H1 (cell line): ENCODE measurements at regions not wholly inside any gene's neighbourhood (a gene's known extent, or its start where the extent isn't known, plus 50 kb on each side); places are given as distances from the start of the nearest gene placed in this dataset.
"Not testable (repeated sequence)": the region's sequence is repeated elsewhere in the genome, so short reads cannot be mapped to it uniquely, and the experiment has no call there.

Source experiments
- CTCF ChIA-PET: fragments of 300-600 bp; sonication (Branson Sonifier 250); formaldehyde crosslinking; loops from one replicate; lab custom pipeline; 2021; ENCODE audit not compliant: partially characterized antibody; lab: Charles Lee
- POLR2A ChIA-PET: fragments of 300-600 bp; sonication (Branson Sonifier 250); formaldehyde crosslinking; loops from one replicate; lab custom pipeline; 2021; ENCODE audit warnings: inconsistent platforms; ENCODE audit not compliant: partially characterized antibody; lab: Charles Lee
- DNase-seq, 2 experiments: peaks; one replicate each; pipeline versions ENCODE4 v3.0.0 to v3.0.0-alpha.2; 2010 to 2022; ENCODE audit warnings: low spot score in 2 of 2, low read depth in 1 of 2, mixed read lengths in 1 of 2
- FAIRE-seq: peaks from 2 replicates; lab custom pipeline; 2011; peaks lifted over from hg19 to GRCh38; lab: Jason Lieb, UNC
- H2AFZ ChIP-seq: 2 replicates; pipeline ENCODE4 v1.8.1; 2012; ENCODE audit warnings: low read length, inconsistent platforms
- H2AK5ac ChIP-seq: 2 replicates; pipeline ENCODE4 v1.6.1; 2013; ENCODE audit warnings: low read depth, low read length
- H2BK120ac ChIP-seq: replicated peaks from 2 replicates; pipeline ENCODE3; 2013; ENCODE audit warnings: low read depth, low read length, inconsistent platforms
- H2BK12ac ChIP-seq: 2 replicates; pipeline ENCODE4 v1.6.1; 2013; ENCODE audit warnings: low read depth, low read length
- H2BK15ac ChIP-seq: 2 replicates; pipeline ENCODE4 v1.6.1; 2013; ENCODE audit warnings: low read length
- H2BK20ac ChIP-seq: 2 replicates; pipeline ENCODE4 v1.6.1; 2013; ENCODE audit warnings: low read length
- H2BK5ac ChIP-seq: 2 replicates; pipeline ENCODE4 v1.6.1; 2013; ENCODE audit warnings: low read depth, low read length
- H3K14ac ChIP-seq: 2 replicates; pipeline ENCODE4 v1.6.1; 2013; ENCODE audit warnings: inconsistent platforms; ENCODE audit not compliant: insufficient read length
- H3K18ac ChIP-seq: 2 replicates; pipeline ENCODE4 v1.6.1; 2013; ENCODE audit warnings: low read length; ENCODE audit errors: extremely low read depth
- H3K23ac ChIP-seq: 2 replicates; pipeline ENCODE4 v1.6.1; 2013; ENCODE audit warnings: inconsistent platforms; ENCODE audit not compliant: insufficient read length
- H3K23me2 ChIP-seq: 2 replicates; pipeline ENCODE4 v1.6.1; 2013; ENCODE audit warnings: low read depth, low read length
- H3K27ac ChIP-seq: 2 replicates; pipeline ENCODE4 v1.6.1; 2011; ENCODE audit warnings: low read depth, low read length, inconsistent platforms
- H3K27me3 ChIP-seq, 4 experiments: replicated peaks in 1 of 4; 1 replicate in 1 of 4; 2 replicates in 3 of 4; pipeline versions ENCODE4 v1.6.1 to v1.8.1; 2011 to 2013; ENCODE audit warnings: low read length in 3 of 4, mild to moderate bottlenecking in 3 of 4, inconsistent platforms in 2 of 4, mixed read lengths in 2 of 4, moderate library complexity in 1 of 4; ENCODE audit not compliant: control insufficient read depth in 3 of 4, insufficient read depth in 3 of 4; ENCODE audit errors: extremely low read depth in 1 of 4
- H3K36me3 ChIP-seq, 4 experiments: 2 replicates each; pipeline versions ENCODE4 v1.6.1 to v1.8.1; 2011 to 2013; ENCODE audit warnings: mild to moderate bottlenecking in 4 of 4, low read length in 3 of 4, moderate library complexity in 2 of 4, control low read depth in 1 of 4, inconsistent platforms in 1 of 4; ENCODE audit not compliant: insufficient read depth in 4 of 4, control insufficient read depth in 2 of 4
- H3K4ac ChIP-seq: replicated peaks from 2 replicates; pipeline ENCODE3; 2013; ENCODE audit warnings: low read length, low read depth, mixed read lengths, inconsistent platforms; ENCODE audit not compliant: insufficient read length
- H3K4me1 ChIP-seq, 4 experiments: replicated peaks in 1 of 4; 1 replicate in 1 of 4; 2 replicates in 3 of 4; pipeline versions ENCODE4 v1.6.1 to v1.8.1; 2011 to 2013; ENCODE audit warnings: low read length in 3 of 4, inconsistent platforms in 2 of 4, mixed read lengths in 1 of 4; ENCODE audit not compliant: insufficient read depth in 4 of 4, control insufficient read depth in 3 of 4
- H3K4me2 ChIP-seq, 2 experiments: 2 replicates each; pipeline versions ENCODE4 v1.6.1 to v1.8.1; 2011 to 2013; ENCODE audit warnings: low read depth in 2 of 2, low read length in 2 of 2, control low read depth in 1 of 2, inconsistent platforms in 1 of 2, mild to moderate bottlenecking in 1 of 2; ENCODE audit not compliant: insufficient read depth in 1 of 2
- H3K4me3 ChIP-seq, 4 experiments: fragments of 200-600, 300-600 bp in 1 of 4; sonication (generic), shearing (Covaris generic), sonication (Bioruptor Twin) in 1 of 4; 2 replicates each; pipeline versions ENCODE4 v1.5.1 to v1.8.1; 2011 to 2016; ENCODE audit warnings: low read length in 4 of 4, low read depth in 3 of 4, control low read depth in 2 of 4, inconsistent platforms in 2 of 4, mild to moderate bottlenecking in 2 of 4, mixed read lengths in 1 of 4, moderate library complexity in 1 of 4; ENCODE audit not compliant: insufficient read depth in 2 of 4; ENCODE audit errors: extremely low read depth in 1 of 4
- H3K56ac ChIP-seq: replicated peaks from 2 replicates; pipeline ENCODE3; 2013; ENCODE audit warnings: low read depth, mild to moderate bottlenecking, mixed read lengths, low read length, inconsistent platforms; ENCODE audit not compliant: insufficient read length
- H3K79me1 ChIP-seq: 2 replicates; pipeline ENCODE4 v1.6.1; 2013; ENCODE audit warnings: low read depth, low read length, control low read depth
- H3K79me2 ChIP-seq, 2 experiments: 2 replicates each; pipeline versions ENCODE4 v1.6.1 to v1.8.1; 2012 to 2013; ENCODE audit warnings: low read length in 2 of 2, mild to moderate bottlenecking in 2 of 2, inconsistent platforms in 1 of 2; ENCODE audit not compliant: insufficient read depth in 2 of 2, control insufficient read depth in 1 of 2
- H3K9ac ChIP-seq, 4 experiments: replicated peaks in 1 of 4; 1 replicate in 1 of 4; 2 replicates in 3 of 4; pipeline versions ENCODE4 v1.6.1 to v1.8.1; 2011 to 2013; ENCODE audit warnings: low read depth in 3 of 4, low read length in 3 of 4, control low read depth in 2 of 4, mild to moderate bottlenecking in 2 of 4, moderate library complexity in 2 of 4, inconsistent platforms in 1 of 4; ENCODE audit errors: extremely low read depth in 1 of 4
- H3K9me3 ChIP-seq, 2 experiments: 2 replicates each; pipeline versions ENCODE4 v1.6.1 to v1.8.1; 2012 to 2013; ENCODE audit warnings: mild to moderate bottlenecking in 2 of 2, moderate library complexity in 2 of 2, control low read depth in 1 of 2, inconsistent platforms in 1 of 2, low read depth in 1 of 2, low read length in 1 of 2, mixed read lengths in 1 of 2; ENCODE audit not compliant: insufficient read depth in 2 of 2
- H4K20me1 ChIP-seq, 2 experiments: replicated peaks in 1 of 2; 2 replicates each; pipeline versions ENCODE3 to v1.8.1; 2011 to 2013; ENCODE audit warnings: inconsistent platforms in 2 of 2, low read length in 2 of 2, mild to moderate bottlenecking in 1 of 2; ENCODE audit not compliant: insufficient read depth in 2 of 2, control insufficient read depth in 1 of 2
- H4K5ac ChIP-seq: 2 replicates; pipeline ENCODE4 v1.6.1; 2013; ENCODE audit warnings: low read length, low read depth, mixed read lengths, inconsistent platforms; ENCODE audit not compliant: insufficient read length
- H4K8ac ChIP-seq: 2 replicates; pipeline ENCODE4 v1.8.0; 2013; ENCODE audit warnings: mild to moderate bottlenecking, moderate library complexity, low read length, inconsistent platforms; ENCODE audit not compliant: insufficient read depth; ENCODE audit errors: extremely low read depth
- H4K91ac ChIP-seq: replicated peaks from 2 replicates; pipeline ENCODE3; 2013; ENCODE audit warnings: low read length, mixed read lengths, inconsistent platforms; ENCODE audit not compliant: insufficient read length
- WGBS, 2 experiments: shearing (Covaris generic) in 1 of 2; methylation state at CpG; one replicate each; pipeline versions ENCODE4 v1.1.6 to v1.1.7; 2013 to 2015; ENCODE audit warnings: low lambda C conversion rate in 2 of 2, mixed read lengths in 2 of 2, inconsistent platforms in 1 of 2, low coverage in 1 of 2, missing lambda C conversion rate in 1 of 2; ENCODE audit not compliant: insufficient replicate concordance in 2 of 2, insufficient coverage in 1 of 2, insufficient read length in 1 of 2; ENCODE audit errors: extremely low coverage in 1 of 2, missing lambda C conversion rate in 1 of 2; 5-methylcytosine and 5-hydroxymethylcytosine counted together

DNA sequence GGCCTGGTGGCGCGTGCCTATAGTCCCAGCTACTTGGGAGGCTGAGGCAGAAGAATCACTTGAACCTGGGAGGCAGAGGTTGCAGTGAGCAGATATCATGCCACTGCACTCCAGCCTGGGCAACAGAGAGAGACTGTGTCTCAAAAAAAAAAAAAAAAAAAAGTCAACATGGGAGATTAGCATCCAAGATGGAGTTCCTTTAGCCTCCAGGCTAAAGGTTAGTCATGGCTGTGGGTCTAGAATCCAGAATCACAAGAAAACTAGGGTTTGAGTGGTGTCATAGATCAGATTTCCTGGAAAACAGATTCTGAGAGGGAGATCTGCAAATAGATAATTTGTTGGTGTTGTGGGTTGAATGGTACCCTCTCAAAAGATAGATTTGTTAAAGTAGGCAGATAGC is 117.2 kb downstream of the CD24 start:
- H3K4me2 ChIP-seq, H2BK5ac ChIP-seq, POLR2A ChIA-PET, FAIRE-seq, H3K14ac ChIP-seq, H3K23ac ChIP-seq, H3K27ac ChIP-seq, H3K23me2 ChIP-seq, H3K18ac ChIP-seq, H4K91ac ChIP-seq, H3K79me2 ChIP-seq, H4K8ac ChIP-seq, H2BK20ac ChIP-seq, H3K56ac ChIP-seq, H2BK12ac ChIP-seq, H4K20me1 ChIP-seq, H3K4me1 ChIP-seq, H4K5ac ChIP-seq, H3K79me1 ChIP-seq, H2AK5ac ChIP-seq, H2BK15ac ChIP-seq, CTCF ChIA-PET, DNase-seq, H3K4ac ChIP-seq, H3K9ac ChIP-seq, H3K36me3 ChIP-seq, H2BK120ac ChIP-seq, H2AFZ ChIP-seq, H3K27me3 ChIP-seq, H3K4me3 ChIP-seq: not testable (repeated sequence)
- peaks cover 24 to 28% of the 10 kb centered on the region in 2 experiments for H3K9me3 ChIP-seq
- WGBS, 2 experiments: 100% methylated on average over 2 of the region's 2 CpGs; no CpG with 5 or more reads in 1 of the 2 experiments
